ENCODE measurements at regions not wholly inside any gene's neighbourhood (a gene's known extent, or its start where the extent isn't known, plus 50 kb on each side); places are given as distances from the start of the nearest gene placed in this dataset.

- DNase-seq: no peak
Measured at GRCh38 chr7:115546790-115547189, 483.8 kb downstream of the TFEC start.

GRCh38 chr7:115533785-115534184 lies 496.8 kb downstream of the TFEC start:
- DNase-seq: no peak

DNA sequence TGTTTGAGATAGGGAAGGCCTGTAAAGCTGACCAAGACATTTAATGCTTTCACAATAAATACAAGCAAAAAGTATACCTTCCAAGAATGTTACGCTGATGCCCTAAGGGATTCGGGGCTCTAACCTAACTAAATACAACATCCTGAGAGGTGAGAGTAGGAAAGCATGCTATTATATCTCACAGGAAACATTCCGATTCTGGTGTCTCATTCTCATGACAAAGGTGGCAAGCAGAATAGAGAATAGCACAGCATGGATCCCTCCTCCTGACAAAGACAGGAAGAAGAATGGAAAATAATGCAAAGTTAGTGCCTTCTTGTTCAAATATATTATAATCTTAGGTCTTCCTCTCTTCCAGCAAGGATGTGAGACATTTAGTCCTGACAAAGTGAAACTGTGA lies 504.3 kb downstream of the TFEC start:
- no peak for DNase-seq

- DNase-seq: no peak
Measured at GRCh38 chr7:115522174-115522573, 508.4 kb downstream of the TFEC start.

DNA sequence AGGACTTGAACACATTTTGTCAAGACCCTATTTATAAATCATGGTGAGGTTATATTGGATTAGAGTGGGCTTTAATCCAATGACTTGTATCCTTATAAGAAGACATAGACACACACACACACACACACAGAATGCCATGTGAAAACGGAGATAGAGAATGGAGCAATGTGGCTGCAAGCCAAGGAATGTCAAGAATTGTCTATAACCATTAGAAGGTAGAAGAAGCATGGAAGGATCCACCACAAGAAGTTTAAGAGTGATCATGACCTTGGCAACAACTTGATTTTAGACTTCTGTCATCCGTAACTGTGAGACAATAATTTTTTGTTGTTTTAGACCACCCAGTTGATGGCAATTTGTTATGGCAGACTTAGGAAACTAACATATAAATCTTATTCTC lies 514.2 kb downstream of the TFEC start:
- DNase-seq: no peak

DNA sequence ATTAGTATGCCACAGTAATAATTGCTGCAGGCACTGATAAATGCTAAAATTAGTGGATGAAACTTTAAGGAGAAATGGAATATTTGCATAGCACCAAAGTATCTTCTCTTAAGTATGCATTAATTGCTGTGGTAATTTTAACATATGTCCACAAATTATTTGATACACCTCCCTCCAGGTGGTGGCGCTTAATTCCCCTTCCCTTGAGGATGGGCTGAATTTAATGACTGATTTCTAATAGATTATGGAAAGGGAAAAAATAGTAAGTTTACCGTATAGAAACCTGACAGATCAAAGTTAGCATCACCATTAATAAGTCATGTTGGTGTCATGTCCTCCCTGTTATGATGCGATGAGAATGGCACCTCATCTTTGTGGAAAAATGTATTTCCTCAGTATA lies 519.2 kb downstream of the TFEC start:
- no peak for DNase-seq

DNA sequence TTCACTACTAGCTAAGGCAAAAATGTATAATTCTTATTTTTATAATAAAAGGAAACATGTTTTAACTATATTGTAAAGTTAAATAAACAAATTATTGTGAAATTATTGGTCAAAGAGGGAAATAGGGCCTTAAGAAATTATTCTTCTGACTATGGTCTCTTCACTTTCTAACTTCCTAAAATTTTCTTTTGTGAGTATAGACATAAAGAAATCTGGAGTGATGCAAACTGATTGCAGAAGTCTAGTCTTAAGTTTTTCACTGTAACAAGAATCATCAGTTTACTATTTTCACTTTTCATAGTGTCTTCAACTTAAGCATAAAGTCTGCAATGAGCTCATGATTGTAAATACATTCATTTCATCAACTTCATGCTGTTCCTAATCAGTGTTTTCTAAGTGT lies 525.4 kb downstream of the TFEC start:
- no peak for DNase-seq

DNA sequence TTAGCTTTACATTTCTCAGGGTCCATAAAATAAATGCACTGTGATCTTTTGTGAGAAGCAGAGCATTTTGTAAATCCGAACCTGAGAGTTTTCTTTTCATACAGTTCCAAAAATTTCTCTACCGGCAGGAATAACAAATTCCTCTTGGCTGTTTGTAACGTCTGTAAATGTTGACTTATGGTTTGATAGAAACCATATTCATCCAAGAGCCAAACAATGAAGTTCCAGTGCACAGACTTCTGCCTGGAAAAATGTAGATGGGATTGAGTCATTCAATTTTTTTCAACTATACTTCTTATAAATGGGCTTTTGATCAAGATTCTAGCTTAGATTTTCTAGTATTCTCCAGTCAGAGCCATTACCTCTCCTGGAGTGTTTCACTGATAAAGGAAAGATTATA lies 530.6 kb downstream of the TFEC start:
- no peak for DNase-seq

- no peak for DNase-seq
Measured at GRCh38 chr7:115496006-115496405, 534.6 kb downstream of the TFEC start.

- DNase-seq: no peak
Measured at GRCh38 chr7:115494529-115495147, 535.9 kb downstream of the TFEC start.

DNA sequence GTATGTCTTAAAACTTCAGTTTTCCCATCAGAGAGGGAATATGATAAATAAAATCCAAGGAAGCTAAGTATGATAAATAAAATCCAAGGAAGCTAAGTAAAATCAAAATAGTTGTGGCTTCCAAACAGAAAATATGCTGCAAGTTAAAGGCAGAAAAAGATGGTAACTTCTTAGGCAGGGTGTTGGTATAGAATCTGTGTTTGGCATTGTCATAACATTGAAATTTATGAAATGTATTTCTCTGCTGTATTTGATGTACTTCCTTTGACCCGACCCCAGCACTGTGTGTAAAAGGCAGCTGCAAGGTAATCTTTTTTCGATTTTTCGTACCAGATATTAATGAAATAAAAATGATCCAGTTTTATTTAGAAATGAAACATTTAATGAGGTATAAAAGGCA lies 537.2 kb downstream of the TFEC start:
- DNase-seq: no peak

GRCh38 chr7:115491744-115492380 lies 538.7 kb downstream of the TFEC start:
- DNase-seq: no peak

DNA sequence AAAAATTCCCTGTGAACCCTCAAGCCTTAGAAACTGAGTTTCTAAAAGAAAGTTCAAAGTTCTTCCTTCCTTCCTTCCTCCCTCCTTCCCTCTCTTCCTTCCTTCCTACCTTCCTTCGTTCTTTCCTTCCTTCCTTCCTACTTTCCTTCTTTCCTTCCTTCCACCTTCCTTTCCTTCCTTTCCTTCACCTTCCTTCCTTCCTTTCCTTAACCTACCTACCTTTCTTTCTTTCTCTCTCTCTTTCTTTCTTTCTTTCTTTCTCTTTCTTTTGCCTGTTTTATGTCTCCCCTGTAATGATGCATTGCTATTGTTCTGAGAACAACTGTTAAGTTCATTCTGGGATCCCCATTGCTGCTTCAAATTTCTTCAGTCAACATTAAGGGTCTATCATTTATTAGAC lies 551.1 kb downstream of the TFEC start:
- no peak for DNase-seq

DNA sequence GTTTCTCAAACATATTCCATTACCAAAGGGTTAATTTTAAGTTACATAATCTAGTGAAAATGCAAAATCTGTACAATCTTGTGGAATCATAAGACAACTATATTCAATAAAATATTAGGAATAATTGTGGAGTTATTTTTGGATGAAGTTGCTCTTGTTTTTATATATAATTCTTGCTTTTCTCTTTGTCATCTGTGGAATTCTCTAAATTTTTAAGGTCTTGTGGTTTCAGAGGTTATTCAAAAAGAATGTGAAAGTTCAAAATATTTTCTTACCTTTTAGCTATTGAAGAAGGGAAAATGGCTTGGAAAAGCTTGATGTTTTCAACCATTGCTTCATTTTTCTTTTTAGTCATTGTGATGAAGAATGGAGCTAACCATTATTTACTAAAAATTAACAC lies 552.1 kb downstream of the TFEC start:
- DNase-seq: no peak

GRCh38 chr7:115477193-115477651 lies 553.3 kb downstream of the TFEC start:
- DNase-seq: no peak

GRCh38 chr7:115476671-115477181 lies 553.8 kb downstream of the TFEC start:
- DNase-seq: no peak

DNA sequence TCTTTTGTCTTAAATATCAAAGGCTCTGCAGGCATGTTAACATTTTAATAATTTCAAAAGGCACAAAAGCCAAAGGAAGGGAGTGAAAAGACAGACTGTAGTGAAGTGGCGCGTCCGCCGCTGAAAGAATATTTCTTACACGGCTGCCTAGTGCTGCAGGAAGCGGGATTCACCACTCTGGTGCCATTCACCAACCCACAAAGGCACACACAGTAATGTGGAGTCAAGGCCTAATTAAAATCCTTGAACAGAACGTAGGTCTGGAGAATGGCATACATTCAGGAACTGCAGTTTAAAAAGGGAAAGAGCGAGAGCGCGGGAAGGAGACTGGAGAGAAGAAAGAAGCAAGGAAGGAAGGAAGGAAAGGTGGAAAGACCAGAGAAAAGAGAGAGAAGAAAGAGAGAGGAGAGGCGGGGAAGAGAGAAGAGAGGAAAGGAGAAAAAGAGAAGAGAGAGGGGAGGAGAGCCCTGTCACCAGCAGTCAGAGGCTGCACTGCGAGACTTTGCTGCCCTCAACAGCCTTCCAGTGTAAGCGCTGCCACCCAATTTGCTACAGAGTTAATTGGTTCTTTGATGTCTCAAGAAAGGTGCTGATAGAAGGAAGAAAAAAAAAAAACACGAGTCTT lies 554.0 kb downstream of the MDFIC start:
- DNase-seq: peak; percentile 10

DNA sequence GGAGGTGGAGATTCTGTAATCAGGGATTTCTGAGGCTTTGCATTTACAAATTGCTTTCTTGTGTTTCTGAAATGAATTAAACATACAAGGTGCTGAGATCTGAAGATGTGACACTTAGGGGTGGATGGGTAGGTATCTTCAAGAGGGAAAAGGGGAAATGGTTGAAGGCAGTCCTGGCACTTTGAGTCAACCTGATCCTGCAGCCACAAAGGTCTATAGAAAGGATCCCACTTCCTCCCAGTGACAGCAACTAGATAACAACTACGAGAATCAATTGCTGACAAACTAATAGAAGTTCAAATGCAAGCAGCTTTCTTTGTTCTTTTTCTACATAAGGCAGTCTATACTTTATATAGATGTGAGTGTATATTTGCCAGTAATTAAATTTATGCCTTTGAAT lies 553.3 kb downstream of the MDFIC start:
- no peak for DNase-seq

DNA sequence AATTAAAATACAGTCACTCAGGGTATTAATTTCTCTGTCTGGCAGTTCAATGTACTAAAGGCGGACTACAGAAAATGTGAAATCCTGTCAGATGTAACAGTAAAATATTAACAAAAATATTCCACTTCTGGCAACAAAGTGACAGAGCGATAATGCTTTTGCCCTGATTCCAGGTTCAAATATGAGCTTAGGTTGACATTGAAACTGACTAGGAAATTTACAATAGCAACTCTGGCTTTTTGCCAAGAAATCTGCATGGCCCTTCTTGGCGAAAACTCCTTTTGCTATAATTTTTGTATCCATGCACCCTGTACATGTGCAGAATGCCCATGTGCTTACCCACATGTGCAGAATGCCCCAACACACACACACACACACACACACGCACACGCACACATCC lies 552.2 kb downstream of the MDFIC start:
- DNase-seq: no peak

DNA sequence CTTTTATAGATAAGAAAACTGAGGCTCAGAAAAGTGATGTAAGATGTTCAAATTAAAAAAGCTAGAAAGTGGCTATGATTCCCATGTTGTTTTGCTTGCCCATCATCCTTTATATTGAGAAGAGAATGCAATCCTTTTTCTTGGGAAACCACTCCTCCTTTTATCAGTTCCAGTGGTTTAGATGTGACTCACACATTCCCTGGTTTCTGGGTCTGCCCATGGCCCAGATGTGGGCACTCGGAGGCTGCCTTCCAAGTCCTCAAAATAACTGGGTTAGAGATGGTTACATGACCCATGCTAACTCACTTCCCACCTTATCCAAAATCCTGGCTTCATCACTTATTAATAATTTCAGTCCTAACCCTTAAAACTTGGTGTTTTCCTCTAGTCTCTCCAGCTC lies 550.0 kb downstream of the MDFIC start:
- no peak for DNase-seq

DNA sequence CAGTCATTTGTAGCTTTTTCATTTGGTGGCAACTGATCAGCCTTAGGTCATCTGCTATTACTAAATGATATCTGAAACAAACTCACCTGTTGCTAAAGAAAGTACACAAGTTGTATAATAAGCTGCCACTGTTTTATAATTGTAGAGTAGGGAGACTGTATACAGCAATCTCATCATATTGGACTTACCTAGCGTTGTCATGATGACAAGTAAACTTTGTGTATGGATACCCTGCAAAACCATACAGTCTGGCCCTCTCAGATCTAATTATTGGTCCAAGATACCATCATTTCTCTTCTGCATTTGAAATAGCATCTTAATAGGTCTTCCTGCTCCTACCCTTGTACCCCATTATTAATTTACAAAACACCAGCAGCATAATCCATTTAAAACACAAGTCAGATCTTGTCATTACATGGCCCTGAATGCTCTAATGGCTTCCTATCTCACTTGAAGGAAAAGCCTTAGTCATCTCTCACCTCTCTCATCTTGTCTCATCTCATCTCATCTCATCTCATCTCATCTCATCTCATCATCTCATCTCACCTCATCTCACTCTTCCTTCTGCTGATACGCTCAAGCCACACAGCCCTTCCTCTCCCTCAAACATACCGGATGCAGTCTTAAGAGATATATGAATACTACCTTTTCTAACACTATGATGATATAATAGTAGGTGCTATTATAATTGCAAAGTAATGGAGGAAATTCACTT lies 540.6 kb downstream of the MDFIC start:
- DNase-seq: no peak

DNA sequence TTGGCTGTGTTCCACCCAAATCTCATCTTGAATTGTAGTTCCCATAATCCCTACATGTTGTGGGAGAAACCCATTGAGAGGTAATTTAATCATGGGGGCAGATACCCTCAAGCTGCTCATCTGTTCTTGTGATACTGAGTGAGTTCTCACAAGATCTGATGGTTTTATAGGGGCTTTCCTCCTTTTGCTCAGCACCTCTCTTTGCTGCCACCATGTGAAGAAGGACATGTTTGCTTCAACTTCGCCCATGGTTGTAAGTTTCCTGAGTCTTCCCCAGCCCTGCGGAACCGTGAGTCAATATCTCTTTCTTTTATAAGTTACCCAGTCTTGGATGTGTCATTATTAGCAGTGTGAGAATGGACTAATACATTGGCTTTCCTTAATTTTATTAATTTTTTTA lies 527.8 kb downstream of the MDFIC start:
- DNase-seq: no peak

DNA sequence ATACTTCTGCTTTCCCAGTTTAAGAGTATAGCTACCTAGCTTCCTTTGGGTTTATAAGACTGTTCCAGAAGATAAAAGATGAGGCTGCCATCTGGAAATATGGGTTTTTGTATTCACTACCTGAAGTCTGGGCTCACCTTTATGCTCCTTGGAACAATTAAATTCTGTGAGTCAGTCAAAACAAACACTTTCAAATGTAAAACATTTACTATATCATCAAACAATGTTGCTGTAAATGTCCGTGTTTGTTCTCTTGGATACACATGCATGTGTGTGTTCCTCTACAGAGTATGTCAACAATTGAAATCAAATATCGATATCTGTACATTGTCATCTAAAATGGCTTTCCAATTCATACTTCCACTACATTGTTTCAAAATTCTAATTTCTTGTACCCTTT lies 525.6 kb downstream of the MDFIC start:
- DNase-seq: no peak

- DNase-seq: no peak
Measured at GRCh38 chr7:115441033-115441432, 519.1 kb downstream of the MDFIC start.

Data from activated CD4-positive, alpha-beta T cell treated with anti-CD3 and anti-CD28 coated beads for 48 hours (primary cell).